ENCODE measurements at regions not wholly inside any gene's neighbourhood (a gene's known extent, or its start where the extent isn't known, plus 50 kb on each side); places are given as distances from the start of the nearest gene placed in this dataset.
"Not testable (repeated sequence)": the region's sequence is repeated elsewhere in the genome, so short reads cannot be mapped to it uniquely, and the experiment has no call there.

DNA sequence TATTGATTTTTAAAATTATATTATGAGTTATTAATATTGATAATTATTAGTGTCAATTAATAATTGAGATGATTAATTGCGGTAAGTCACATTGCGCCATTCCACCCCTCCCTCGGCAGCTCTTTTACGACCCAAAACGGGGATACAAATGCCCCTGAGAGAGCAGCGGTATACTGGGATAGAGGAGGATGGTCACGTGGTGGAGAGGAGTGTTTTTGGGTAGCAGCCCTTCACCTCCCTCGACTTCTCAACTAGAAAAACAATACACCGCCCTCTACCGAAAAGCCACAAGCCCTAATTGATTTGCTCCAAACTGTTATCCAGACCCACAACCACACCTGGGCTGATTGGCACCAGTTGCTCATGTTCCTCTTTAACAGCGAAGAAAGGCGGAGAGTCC, 71.0 kb downstream of the DAPL1 start:
- DNase-seq (ENCODE audit: low read depth); H3K4me3 ChIP-seq (ENCODE audit: low read depth, low read length): not testable (repeated sequence)

DNA sequence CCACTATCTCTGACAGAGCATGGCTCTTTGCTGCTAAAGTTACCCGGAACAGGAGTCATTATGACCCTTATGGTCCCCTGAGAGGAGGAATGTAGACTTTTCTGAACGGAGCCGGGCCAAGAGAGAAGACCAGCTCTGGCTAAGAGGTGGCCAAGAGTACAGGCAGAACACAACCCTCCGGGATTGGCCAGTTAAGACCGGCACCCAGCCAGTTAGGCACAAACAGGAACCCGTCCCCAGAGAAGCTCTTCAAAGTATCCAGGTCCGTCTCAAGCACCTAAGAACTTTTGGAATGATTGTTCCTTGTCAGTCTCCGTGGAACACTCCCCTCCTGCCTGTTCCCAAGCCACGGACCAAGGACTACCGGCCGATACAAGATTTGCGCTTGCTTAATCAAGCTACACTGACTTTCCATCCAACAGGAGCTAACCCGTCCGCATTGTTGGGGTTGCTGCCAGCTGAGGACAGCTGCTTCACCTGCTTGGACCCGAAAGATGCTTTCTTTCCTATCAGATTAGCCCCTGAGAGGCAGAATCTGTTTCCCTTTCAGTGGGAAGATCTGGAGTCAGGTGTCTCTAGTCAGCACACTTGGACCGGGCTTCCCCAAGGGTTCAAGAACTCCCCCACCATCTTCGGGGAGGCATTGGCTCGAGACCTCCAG, 72.5 kb downstream of the DAPL1 start:
- H3K4me3 ChIP-seq (ENCODE audit: low read depth, low read length); DNase-seq (ENCODE audit: low read depth): not testable (repeated sequence)

DNA sequence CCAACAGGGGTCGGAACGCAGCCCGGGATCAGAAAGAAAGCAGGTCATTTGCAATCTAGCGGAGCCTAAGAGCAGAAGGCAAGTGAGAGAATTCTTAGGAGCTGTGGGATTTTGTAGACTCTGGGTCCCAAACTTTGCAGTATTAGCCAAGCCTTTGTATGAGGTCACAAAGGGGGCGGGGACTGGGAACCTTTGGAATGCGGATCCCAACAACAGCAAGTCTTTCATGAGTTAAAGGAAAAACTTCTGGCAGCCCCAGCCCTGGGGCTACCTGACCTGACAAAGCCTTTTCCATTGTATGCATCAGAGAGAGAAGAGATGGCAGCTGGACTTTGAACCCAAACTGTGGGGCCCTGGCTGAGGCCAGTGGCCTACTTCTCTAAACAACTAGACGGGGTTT, 73.3 kb downstream of the DAPL1 start:
- not testable (repeated sequence) for H3K4me3 ChIP-seq (ENCODE audit: low read depth, low read length); DNase-seq (ENCODE audit: low read depth)

DNA sequence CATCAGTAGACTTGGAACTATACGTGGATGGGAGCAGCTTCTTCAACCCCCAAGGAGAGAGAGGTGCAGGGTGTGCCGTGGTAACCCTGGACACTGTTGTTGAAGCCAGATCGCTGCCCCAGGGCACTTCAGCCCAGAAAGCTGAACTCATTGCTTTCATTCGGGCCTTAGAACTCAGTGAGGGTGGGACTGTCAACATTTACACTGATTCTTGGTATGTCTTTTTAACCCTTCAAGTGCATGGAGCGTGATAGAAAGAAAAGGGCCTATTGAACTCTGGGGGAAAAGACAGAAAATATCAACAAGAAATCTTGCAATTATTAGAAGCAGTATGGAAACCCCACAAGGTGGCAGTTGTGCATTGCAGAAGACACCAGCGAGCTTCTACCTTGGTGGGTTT, 74.0 kb downstream of the DAPL1 start:
- DNase-seq (ENCODE audit: low read depth); H3K4me3 ChIP-seq (ENCODE audit: low read depth, low read length): not testable (repeated sequence)

DNA sequence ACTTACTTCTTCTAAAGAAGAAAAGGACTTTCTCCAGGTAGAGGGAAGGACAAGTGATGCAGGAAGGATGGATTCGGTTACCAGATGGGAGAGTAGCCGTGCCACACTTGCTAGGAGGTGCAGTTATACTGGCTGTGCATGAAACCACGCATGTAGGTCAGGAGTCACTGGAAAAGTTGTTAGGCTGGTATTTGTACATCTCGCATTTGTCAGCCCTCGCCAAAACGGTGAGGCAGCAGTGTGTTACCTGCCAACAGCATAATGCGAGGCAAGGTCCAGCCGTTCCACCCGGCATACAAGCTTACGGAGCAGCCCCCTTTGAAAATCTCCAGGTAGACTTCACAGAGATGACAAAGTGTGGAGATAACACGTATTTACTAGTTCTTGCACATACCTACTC, 74.5 kb downstream of the DAPL1 start:
- not testable (repeated sequence) for H3K4me3 ChIP-seq (ENCODE audit: low read depth, low read length); DNase-seq (ENCODE audit: low read depth)

DNA sequence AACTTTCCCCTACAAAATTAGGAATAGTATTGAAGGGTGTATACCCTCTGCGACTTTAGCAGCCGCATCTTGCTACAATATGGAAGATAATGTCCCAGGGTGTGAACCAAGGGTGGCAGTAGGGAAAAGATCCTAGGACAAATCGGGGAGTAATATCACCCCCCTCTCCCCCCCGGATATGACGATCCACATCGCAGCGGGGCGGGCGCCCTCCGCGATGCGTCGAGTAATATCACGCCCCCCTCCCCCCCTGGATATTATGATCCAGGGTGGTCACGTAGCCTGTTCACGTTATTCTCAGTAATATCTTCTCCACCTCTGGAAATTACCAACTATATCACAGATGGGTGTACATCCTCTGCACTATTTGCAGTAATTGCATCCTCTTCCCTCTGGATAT, 82.9 kb downstream of the DAPL1 start:
- DNase-seq (ENCODE audit: low read depth), result no peak
- TF ChIP-seq, protein P1, sequence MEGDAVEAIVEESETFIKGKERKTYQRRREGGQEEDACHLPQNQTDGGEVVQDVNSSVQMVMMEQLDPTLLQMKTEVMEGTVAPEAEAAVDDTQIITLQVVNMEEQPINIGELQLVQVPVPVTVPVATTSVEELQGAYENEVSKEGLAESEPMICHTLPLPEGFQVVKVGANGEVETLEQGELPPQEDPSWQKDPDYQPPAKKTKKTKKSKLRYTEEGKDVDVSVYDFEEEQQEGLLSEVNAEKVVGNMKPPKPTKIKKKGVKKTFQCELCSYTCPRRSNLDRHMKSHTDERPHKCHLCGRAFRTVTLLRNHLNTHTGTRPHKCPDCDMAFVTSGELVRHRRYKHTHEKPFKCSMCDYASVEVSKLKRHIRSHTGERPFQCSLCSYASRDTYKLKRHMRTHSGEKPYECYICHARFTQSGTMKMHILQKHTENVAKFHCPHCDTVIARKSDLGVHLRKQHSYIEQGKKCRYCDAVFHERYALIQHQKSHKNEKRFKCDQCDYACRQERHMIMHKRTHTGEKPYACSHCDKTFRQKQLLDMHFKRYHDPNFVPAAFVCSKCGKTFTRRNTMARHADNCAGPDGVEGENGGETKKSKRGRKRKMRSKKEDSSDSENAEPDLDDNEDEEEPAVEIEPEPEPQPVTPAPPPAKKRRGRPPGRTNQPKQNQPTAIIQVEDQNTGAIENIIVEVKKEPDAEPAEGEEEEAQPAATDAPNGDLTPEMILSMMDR (conservative IDR thresholded peaks at IDR 0.05; ENCODE audit: low read depth, low read length), result no peak
- H3K4me3 ChIP-seq (ENCODE audit: low read depth, low read length), result no peak overlapping the region

DNA sequence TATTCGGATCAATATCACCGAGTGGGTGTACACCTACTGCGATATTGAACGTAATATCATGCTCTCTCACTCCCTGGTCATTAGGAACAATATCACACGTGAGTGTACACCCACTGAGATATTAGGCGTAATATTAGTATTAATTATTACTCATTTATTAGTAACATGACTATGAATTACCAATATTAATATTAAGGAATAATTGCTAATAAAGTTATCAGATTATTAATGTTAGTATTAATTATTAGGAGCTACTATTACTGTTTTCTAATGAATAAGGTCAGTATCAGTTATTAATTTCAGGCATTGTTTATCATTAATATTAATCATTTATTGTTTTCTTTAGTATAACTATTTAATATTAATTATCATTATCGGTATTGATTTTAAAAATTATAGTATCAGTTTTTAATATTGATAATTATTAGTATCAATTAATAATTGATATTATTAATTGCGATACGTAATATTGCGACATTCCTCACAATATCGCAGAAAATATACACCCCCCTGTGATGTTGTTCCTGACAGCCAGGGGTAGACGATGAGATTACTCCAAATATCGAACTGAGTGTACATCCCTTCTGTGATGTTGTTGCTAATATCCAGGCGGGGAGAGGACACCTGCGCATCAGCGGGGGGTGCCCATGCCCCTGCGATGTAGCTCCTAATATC, 84.2 kb downstream of the DAPL1 start:
- TF ChIP-seq, protein P1 (conservative IDR thresholded peaks at IDR 0.05; ENCODE audit: low read depth, low read length), result no peak
- no peak overlapping the region for H3K4me3 ChIP-seq (ENCODE audit: low read depth, low read length)
- no peak for DNase-seq (ENCODE audit: low read depth)

DNA sequence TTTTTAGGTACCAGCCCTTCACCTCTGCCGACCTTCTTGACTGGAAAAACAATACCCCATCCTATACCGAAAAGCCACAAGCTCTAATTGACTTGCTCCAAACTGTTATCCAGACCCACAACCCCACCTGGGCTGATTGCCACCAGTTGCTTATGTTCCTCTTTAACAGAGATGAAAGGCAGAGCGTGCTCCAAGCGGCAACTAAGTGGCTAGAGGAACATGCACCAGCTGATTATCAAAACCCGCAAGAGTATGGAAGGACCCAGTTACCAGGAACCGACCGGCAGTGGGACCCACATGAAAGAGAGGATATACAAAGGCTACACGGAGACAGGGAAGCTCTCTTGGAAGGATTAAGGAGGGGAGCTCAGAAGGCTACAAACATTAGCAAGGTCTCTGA, 86.1 kb upstream of the TANC1 start:
- no peak for DNase-seq (ENCODE audit: low read depth)
- TF ChIP-seq, protein P1 (conservative IDR thresholded peaks at IDR 0.05; ENCODE audit: low read depth, low read length), result no peak

DNA sequence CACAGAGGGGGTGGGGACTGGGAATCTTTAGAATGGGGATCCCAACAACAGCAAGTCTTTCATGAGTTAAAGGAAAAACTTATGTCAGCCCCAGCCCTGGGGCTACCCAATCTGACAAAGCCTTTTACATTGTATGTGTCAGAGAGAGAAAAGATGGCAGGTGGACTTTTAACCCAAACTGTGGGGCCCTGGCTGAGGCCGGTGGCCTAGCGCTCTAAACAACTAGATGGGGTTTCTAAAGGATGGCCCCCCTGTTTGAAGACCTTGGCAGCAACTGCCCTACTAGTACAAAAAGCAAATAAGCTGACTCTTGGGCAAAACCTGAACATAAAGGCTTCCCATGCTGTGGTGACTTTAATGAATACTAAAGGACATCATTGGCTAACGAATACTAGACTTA, 83.9 kb upstream of the TANC1 start:
- H3K4me3 ChIP-seq (ENCODE audit: low read depth, low read length); DNase-seq (ENCODE audit: low read depth): not testable (repeated sequence)

More for the DNA sequence above, 86.1 kb upstream of the TANC1 start:
- no peak overlapping the region for H3K4me3 ChIP-seq (ENCODE audit: low read depth, low read length)

DNA sequence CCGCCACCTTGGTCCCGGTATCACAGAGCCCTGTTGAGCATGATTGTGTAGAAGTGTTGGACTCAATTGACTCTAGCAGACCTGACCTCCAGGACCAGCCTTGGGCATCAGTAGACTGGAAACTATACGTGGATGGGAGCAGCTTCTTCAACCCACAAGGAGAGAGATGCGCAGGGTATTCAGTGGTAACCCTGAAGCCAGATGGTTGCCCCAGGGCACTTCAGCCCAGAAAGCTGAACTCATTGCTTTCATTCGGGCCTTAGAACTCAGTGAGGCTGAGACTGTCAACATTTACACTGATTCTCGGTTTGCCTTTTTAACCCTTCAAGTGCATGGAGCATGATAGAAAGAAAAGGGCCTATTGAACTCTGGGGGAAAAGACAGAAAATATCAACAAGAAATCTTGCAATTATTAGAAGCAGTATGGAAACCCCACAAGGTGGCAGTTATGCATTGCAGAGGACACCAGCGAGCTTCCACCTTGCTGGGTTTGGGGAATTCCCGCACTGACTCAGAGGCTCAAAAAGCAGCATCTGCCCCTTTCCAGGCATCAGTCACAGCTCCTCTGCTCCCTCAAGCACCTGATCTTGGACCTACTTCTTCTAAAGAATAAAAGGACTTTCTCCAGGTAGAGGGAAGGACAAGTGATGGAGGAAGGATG, 83.3 kb upstream of the TANC1 start:
- H3K4me3 ChIP-seq (ENCODE audit: low read depth, low read length), result not testable (repeated sequence)
- peak; percentile 24 for DNase-seq (ENCODE audit: low read depth)

DNA sequence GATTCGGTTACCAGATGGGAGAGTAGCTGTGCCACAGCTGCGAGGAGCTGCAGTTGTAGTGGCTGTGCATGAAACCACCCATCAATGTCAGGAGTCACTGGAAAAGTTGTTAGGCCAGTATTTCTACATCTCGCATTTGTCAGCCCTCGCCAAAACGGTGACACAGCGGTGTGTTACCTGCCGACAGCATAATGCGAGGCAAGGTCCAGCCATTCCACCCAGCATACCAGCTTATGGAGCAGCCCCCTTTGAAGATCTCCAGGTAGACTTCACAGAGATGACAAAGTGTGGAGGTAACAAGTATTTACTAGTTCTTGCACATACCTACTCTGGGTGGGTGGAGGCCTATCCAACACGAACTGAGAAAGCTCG, 82.8 kb upstream of the TANC1 start:
- DNase-seq (ENCODE audit: low read depth), result not testable (repeated sequence)

More for the DNA sequence above, 82.8 kb upstream of the TANC1 start:
- H3K4me3 ChIP-seq (ENCODE audit: low read depth, low read length), result not testable (repeated sequence)

Measured in choroid plexus epithelial cell (primary cell).